ENCODE measurements at regions not wholly inside any gene's neighbourhood (a gene's known extent, or its start where the extent isn't known, plus 50 kb on each side); places are given as distances from the start of the nearest gene placed in this dataset.

- no peak for DNase-seq
Observed at GRCh38 chr19:29292153-29292552, 79.2 kb upstream of the UQCRFS1 start.

DNA sequence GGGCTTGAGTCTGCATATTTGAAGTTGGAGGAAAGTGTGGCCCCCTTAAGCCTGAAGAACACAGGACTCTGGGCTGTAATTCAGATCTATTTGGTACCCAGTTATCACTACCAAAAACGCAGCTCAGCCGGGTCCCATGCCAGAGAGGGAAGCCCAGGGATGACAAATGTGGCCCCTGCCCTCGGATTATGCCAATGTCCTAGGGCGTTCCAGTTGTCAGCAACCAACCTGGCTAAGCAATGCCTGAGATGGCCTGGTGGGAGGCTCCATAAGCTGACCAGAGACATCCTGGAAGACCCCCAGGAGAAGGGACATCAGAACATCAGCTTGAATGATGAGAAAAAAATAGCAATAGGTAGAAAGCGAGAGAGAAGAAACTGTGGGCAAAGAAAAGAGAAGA lies 79.6 kb upstream of the UQCRFS1 start:
- DNase-seq: no peak

- DNase-seq: no peak
Observed at GRCh38 chr19:29293292-29293691, 80.3 kb upstream of the UQCRFS1 start.

DNA sequence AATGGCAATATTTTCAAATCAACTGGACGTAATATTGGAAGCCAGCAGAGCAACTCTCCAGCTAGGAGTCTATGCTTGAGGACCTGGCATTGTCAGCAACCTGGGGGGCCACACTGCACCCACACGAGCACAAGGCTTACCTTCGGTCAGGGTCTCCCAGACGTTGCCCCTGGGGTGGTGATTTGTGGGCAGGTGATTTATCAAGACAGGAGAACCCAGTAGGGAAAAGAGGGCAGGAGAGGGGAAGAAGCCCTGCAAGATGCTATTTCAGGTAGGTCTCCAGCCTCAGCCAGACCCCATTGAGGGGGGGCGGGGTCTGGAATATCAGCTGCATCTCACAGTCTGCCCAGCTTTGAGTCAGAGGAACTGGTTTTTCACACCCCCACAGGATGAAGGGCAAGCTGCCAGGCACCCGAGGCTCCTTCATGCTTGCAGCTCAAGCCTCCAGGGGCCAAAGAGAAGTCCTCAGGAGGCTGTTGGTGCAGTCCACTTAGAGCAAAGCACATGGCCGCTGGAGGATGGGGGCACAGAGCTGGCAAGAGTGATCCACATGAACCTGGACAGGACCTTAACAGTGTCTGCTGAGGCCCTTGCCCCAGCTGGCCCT lies 80.9 kb upstream of the UQCRFS1 start:
- no peak for DNase-seq

- DNase-seq: no peak
Observed at GRCh38 chr19:29294343-29294811, 81.4 kb upstream of the UQCRFS1 start.

DNA sequence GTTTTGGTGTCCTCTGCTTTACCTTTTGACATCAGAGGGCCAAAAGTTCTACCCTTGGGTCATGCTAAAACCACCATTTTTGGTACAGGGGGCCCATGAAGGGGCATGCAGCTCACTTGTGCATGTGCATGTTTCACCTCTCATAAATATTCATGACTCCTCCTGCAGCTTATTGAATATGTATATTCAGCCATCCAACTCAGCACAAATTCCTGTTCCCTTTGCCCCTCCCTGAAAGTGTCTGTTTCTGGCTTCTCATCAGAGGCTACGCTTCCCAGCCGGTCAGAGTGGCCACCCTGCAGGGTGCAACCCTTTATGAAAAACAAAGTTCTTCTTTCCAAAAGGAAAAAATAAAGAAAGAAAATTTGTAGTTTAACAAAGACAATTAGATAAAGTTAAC lies 82.3 kb upstream of the UQCRFS1 start:
- no peak for DNase-seq

DNA sequence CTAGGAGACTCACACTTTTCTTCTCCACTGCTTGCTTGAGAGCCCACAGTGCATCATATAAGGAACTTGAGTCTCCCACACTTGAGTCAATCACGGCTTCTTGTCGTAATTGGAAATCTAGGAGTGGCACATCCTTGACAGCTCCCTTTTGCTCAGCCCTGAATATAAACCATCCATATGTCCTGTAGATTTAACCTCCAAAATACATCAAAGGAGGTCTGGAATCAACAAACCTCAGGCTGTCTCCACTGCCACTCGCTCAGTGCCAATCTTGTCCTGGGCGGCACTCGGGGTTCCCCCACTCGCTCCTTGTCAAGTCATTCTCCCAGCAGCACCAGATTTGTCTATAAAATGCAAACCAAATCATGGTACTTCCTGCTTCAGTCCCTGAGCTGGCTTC lies 84.4 kb upstream of the UQCRFS1 start:
- DNase-seq: no peak

- DNase-seq: no peak
Observed at GRCh38 chr19:29299416-29300380, 86.7 kb upstream of the UQCRFS1 start.

GRCh38 chr19:29302002-29302928 lies 89.3 kb upstream of the UQCRFS1 start:
- no peak for DNase-seq

- DNase-seq: no peak
Observed at GRCh38 chr19:29303069-29303718, 90.2 kb upstream of the UQCRFS1 start.

DNA sequence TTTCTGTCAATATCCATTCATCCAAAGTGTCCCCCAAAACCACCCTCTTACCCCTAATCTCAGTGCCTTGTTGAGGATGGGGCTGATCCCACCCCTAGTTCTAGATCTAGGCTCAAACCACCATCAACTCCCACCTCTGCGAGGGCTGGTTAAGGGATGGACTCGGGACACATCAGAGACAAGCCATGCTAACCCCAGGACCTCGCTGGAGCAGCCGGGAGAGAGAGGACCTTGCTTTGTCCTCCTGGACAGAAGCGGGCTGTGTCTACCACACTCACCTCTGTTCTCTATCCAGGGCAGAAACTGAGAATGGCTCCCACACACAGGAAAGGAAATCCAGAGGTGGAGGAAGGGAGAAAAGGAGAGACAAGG lies 90.8 kb upstream of the UQCRFS1 start:
- DNase-seq: no peak

DNA sequence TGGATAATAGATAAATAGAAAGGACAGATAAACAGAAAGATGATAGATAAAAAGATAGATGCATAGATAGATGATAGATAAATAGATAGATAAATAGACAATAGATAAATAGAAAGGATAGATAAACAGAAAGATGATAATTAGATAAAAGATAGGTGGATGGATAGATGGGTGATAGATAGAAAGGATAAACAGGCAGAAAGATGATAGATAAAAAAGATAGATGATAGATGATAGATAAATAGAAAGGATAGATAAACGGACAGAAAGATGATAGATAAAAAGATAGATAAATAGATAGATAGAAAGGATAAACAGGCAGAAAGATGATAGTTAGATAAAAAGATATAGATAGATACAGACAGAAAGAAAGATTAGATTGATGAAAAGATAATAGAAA lies 92.3 kb upstream of the UQCRFS1 start:
- DNase-seq: no peak

- DNase-seq: no peak
Observed at GRCh38 chr19:29308977-29309590, 96.1 kb upstream of the UQCRFS1 start.

- DNase-seq: no peak
Observed at GRCh38 chr19:29309637-29310036, 96.7 kb upstream of the UQCRFS1 start.

- DNase-seq: peak in 2 of 58 donors; percentile 7 to 23
Observed at GRCh38 chr19:29311191-29311790, 98.3 kb upstream of the UQCRFS1 start.

GRCh38 chr19:29315556-29316190 lies 102.7 kb upstream of the UQCRFS1 start:
- DNase-seq: no peak

GRCh38 chr19:29318581-29318980 lies 105.6 kb upstream of the UQCRFS1 start:
- DNase-seq: no peak

DNA sequence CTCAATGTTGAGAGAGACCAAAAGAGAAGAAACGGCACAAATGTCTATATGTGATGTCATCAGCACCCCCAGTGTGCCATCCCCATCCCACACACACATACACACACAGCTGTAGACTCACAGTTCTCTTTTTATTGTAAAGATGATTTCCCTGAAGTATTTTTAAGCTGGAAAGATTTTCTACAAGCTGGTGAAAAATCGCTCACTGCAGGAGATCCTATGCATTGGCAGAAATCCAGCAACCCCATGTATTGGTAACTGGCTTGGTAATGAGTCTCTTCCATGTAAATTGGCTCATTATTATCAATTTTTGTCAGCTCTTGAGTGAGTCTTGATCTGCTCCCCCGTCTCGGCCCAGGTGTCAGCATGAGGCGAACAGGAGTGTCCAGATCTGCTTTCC lies 107.1 kb upstream of the UQCRFS1 start:
- DNase-seq: peak in 1 of 58 donors; percentile 28

DNA sequence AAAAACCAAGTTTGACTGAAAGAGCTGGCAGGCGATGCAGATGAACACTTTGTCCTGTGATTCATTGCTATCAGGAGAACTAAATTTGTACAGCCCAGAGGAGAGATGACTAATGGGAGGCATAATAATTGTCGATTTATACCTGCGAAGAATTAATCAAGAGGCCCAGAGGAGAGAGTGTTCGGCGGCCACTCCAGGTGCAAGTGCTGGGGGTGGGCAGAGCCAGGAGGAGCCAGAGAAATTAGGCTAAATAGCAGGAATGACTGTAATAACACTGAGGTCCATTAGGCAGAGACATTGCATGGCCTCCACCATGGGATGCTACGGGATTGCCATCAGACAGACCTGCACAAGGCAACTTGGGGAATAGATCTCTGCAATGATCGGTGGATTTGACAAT lies 107.7 kb upstream of the UQCRFS1 start:
- no peak for DNase-seq

DNA sequence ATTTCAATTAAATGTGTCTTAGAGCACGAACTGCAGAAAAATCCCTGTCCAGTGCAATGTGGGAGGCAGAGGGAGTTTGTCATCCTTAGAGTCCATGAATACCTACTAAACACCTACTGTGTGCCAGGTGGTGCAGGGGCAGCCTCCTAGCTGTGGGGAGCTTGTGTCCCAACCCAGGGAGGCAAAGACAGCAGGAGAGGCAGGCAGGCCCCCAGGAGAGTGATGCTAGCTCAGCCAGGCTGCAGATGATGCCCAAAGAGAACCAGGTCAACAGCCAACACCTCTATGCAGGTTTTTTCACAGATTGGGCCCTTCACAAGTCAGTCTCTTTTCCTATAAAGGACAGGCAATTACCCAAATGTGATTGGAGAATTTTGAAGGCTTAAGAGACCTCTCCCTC lies 108.2 kb upstream of the UQCRFS1 start:
- DNase-seq: no peak

Measured in anterior cingulate cortex (tissue), 58 donors.